ENCODE measurements at regions not wholly inside any gene's neighbourhood (a gene's known extent, or its start where the extent isn't known, plus 50 kb on each side); places are given as distances from the start of the nearest gene placed in this dataset.
"Not testable (repeated sequence)": the region's sequence is repeated elsewhere in the genome, so short reads cannot be mapped to it uniquely, and the experiment has no call there.

- H3K4me3 ChIP-seq (ENCODE audit: insufficient read depth, low read length) = no peak overlapping the region
- TF ChIP-seq, protein P1, sequence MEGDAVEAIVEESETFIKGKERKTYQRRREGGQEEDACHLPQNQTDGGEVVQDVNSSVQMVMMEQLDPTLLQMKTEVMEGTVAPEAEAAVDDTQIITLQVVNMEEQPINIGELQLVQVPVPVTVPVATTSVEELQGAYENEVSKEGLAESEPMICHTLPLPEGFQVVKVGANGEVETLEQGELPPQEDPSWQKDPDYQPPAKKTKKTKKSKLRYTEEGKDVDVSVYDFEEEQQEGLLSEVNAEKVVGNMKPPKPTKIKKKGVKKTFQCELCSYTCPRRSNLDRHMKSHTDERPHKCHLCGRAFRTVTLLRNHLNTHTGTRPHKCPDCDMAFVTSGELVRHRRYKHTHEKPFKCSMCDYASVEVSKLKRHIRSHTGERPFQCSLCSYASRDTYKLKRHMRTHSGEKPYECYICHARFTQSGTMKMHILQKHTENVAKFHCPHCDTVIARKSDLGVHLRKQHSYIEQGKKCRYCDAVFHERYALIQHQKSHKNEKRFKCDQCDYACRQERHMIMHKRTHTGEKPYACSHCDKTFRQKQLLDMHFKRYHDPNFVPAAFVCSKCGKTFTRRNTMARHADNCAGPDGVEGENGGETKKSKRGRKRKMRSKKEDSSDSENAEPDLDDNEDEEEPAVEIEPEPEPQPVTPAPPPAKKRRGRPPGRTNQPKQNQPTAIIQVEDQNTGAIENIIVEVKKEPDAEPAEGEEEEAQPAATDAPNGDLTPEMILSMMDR (IDR thresholded peaks at IDR 0.05; ENCODE audit: extremely low read depth, low read depth, low read length) = no peak
- no peaks in the 10 kb centered on the region for H3K79me2 ChIP-seq (ENCODE audit: insufficient read depth, low read length)
- H3K9me3 ChIP-seq (ENCODE audit: low read depth, low read length) = no peaks in the 10 kb centered on the region
- no peaks in the 10 kb centered on the region for H4K20me1 ChIP-seq (ENCODE audit: insufficient read depth, low read length)
- no peak overlapping the region for H2AFZ ChIP-seq (ENCODE audit: low read length)
- DNase-seq (ENCODE audit: insufficient read length, low spot score, missing footprints) = no peak
- H3K36me3 ChIP-seq (ENCODE audit: insufficient read depth, low read length) = no peaks in the 10 kb centered on the region
- no peaks in the 10 kb centered on the region for H3K27me3 ChIP-seq (ENCODE audit: insufficient read depth, low read length)
- no peak overlapping the region for H3K4me2 ChIP-seq (ENCODE audit: insufficient read depth, low read length)
- H3K4me1 ChIP-seq (ENCODE audit: insufficient read depth, low read length) = no peaks in the 10 kb centered on the region
- no peak overlapping the region for H3K27ac ChIP-seq (ENCODE audit: low read depth, low read length)
These were observed 480.3 kb downstream of the DIRAS2 start for GRCh38 chr9:90162326-90162725.

DNA sequence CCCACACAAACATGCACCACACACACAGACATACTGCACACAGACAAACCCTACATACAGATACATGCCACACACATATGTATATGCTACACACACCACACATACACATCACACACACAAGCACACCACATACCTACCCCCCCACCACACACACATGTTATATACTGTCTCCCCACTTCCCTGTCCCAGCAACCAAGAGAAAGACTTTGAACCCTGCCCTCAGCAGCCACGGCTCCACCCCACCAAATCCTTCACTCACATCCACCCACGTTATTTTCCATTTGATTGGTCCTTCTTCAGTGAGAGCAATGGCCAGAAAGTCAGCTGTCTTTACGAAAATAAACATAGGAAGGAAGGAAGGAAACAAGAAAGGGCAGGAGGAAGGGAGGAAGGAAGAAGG is 479.8 kb downstream of the DIRAS2 start:
- Histone ChIP-seq H3K27me3 (ENCODE audit: insufficient read depth, low read length) (no peaks in the 10 kb centered on the region), H2AFZ (ENCODE audit: low read length) (no peak overlapping the region), H3K9me3 (ENCODE audit: low read depth, low read length) (no peaks in the 10 kb centered on the region), H3K79me2 (ENCODE audit: insufficient read depth, low read length) (no peaks in the 10 kb centered on the region), H4K20me1 (ENCODE audit: insufficient read depth, low read length) (no peaks in the 10 kb centered on the region), H3K27ac (ENCODE audit: low read depth, low read length) (no peak overlapping the region), H3K4me1 (ENCODE audit: insufficient read depth, low read length) (no peaks in the 10 kb centered on the region), H3K4me2 (ENCODE audit: insufficient read depth, low read length) (no peak overlapping the region), H3K4me3 (ENCODE audit: insufficient read depth, low read length) (no peak overlapping the region), H3K36me3 (ENCODE audit: insufficient read depth, low read length) (no peaks in the 10 kb centered on the region)
- DNase-seq (ENCODE audit: insufficient read length, low spot score, missing footprints) = no peak
- TF ChIP-seq, protein P1 (IDR thresholded peaks at IDR 0.05; ENCODE audit: extremely low read depth, low read depth, low read length) = no peak

- H3K27ac ChIP-seq (ENCODE audit: low read depth, low read length) = no peak overlapping the region
- no peak overlapping the region for H3K4me3 ChIP-seq (ENCODE audit: insufficient read depth, low read length)
- TF ChIP-seq, protein P1 (IDR thresholded peaks at IDR 0.05; ENCODE audit: extremely low read depth, low read depth, low read length) = no peak
- DNase-seq (ENCODE audit: insufficient read length, low spot score, missing footprints) = no peak
- H3K79me2 ChIP-seq (ENCODE audit: insufficient read depth, low read length) = no peaks in the 10 kb centered on the region
- H2AFZ ChIP-seq (ENCODE audit: low read length) = no peak overlapping the region
- H3K4me2 ChIP-seq (ENCODE audit: insufficient read depth, low read length) = no peak overlapping the region
- H3K27me3 ChIP-seq (ENCODE audit: insufficient read depth, low read length) = no peaks in the 10 kb centered on the region
- no peaks in the 10 kb centered on the region for H3K4me1 ChIP-seq (ENCODE audit: insufficient read depth, low read length)
- H3K9me3 ChIP-seq (ENCODE audit: low read depth, low read length) = no peaks in the 10 kb centered on the region
- H3K36me3 ChIP-seq (ENCODE audit: insufficient read depth, low read length) = no peaks in the 10 kb centered on the region
- H4K20me1 ChIP-seq (ENCODE audit: insufficient read depth, low read length) = no peaks in the 10 kb centered on the region
These were observed 477.3 kb downstream of the DIRAS2 start for GRCh38 chr9:90165281-90165680.

DNA sequence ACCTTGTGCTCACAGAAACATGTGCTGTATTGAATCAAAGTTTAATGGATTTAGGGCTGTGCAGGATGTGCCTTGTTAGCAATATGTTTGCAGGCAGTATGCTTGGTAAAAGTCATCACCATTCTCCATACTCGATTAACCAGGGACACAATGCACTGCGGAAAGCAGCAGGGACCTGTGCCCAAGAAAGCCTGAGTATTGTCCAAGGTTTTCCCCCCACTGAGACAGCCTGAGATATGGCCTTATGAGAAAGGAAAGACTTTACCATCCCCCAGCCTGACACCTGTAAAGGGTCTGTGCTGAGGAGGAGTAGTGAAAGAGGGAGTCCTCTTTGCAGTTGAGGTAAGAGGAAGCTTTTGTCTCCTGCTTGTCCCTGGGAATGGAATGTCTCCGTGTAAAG is 476.2 kb downstream of the DIRAS2 start:
- not testable (repeated sequence) for H2AFZ ChIP-seq (ENCODE audit: low read length); H3K36me3 ChIP-seq (ENCODE audit: insufficient read depth, low read length); DNase-seq (ENCODE audit: insufficient read length, low spot score, missing footprints); H3K27me3 ChIP-seq (ENCODE audit: insufficient read depth, low read length); H3K9me3 ChIP-seq (ENCODE audit: low read depth, low read length); H3K27ac ChIP-seq (ENCODE audit: low read depth, low read length); H3K79me2 ChIP-seq (ENCODE audit: insufficient read depth, low read length); H3K4me2 ChIP-seq (ENCODE audit: insufficient read depth, low read length); H3K4me3 ChIP-seq (ENCODE audit: insufficient read depth, low read length); H4K20me1 ChIP-seq (ENCODE audit: insufficient read depth, low read length); H3K4me1 ChIP-seq (ENCODE audit: insufficient read depth, low read length)
